CD4-positive, alpha-beta T cell treated with Interleukin-21 for 1 hour (primary cell): ENCODE measurements at regions not wholly inside any gene's neighbourhood (a gene's known extent, or its start where the extent isn't known, plus 50 kb on each side); places are given as distances from the start of the nearest gene placed in this dataset.

Experiments used
- DNase-seq: peaks from one replicate; pipeline ENCODE4 v3.0.0-alpha.2; 2020

DNA sequence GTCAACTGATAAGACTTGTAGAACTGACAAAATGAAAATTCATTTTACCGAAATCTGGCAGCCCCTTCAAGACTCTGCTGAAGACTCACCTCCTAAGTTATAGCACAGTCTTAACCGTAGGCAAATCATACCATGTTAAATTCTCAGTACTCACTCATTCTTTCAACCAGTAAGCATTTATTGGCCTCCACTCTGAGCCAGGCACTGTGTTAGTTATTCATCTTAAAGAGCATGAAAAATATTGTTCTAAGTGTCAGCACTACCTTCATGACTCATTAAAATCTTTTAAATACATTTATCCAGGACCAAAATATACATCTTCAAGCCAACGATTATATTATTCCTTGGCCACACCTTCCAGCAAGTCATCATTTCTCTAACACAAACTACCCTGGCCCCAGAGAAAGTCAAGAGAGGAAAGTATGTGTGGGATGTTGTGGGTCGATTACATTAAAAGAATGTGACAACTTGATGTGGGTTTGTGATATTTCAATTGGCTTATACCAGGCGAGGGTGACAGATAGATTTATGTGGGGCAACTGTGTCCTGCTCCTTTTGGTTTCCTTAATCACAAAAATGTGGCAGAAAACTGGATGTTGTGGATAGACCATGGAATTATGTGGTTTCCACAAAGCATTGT is 55.0 kb downstream of the TMEM30B start:
- no peak for DNase-seq

DNA sequence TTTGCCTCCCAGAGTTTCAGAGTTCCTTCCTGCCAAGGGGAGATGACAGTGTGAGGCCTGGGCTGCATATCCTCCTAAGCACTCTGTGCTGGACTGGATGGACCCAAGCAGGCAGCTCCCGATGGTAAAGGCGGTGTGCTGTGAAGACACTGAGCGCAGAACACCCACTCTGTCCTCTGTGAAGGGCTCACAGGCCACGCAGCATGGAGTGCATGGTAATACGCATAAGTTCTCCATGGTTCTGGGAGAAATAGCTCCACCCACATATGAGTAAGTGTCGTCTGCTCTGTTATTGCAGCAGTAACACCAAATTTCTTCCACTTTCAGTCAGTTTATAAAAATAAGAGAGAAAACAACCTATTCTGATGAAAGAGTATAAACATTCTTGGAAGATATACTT is 55.8 kb downstream of the TMEM30B start:
- DNase-seq = no peak

DNA sequence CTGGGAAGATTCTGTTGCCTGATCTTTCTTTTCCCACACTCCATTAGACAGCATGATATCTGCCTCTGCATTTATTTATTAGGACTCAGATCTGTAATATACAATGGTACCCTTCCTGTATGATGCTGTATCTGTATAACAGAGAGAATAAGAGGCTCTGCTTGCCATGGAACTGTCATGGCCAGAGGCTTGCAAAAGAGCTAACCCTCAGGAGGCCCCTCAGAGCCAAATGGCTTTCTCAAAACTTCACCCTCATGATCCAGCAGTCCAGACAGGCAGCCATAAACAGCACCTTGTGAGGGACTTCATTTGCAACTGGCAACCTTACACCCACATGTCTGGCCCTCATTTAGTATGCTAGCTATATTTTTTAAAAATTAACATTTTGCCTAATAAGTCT is 57.6 kb downstream of the TMEM30B start:
- no peak for DNase-seq

DNA sequence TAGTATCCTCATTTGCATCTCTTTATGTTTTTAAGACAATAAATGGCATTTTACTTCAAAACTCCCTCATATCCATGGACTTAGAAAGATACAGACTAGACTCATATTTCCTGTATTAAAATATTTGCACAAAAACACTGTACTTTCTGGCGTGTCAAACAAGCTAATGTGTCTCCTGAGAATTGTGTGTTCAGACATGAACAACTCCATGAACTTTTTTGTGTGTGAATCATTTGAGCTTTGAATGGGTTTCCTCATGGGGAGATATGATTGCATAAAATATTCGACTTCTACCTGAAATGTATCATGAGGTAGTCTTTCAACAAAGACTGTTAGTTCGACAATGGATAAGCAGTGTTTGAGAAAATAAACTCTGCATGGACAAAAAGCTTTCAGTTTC is 58.8 kb downstream of the TMEM30B start:
- no peak for DNase-seq

DNA sequence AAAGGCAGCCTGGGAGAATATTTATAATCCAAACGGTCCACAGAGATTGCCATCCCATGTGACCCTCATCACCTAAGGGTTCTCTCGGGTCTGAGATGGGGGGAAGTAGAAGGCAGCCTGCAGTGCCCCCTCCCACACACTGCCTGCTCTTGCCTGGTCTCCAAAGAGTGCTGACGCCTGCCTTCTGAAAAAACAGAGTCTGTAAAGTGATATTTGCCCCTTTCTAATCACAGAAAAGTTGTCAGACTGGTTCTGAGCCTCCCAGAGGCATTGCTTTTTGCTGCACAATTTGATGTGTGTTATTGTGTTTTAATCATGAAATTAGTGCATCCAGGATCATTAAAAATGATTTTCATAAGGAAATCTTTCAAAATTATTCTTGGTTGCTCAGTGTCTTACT is 59.2 kb downstream of the TMEM30B start:
- DNase-seq = no peak

DNA sequence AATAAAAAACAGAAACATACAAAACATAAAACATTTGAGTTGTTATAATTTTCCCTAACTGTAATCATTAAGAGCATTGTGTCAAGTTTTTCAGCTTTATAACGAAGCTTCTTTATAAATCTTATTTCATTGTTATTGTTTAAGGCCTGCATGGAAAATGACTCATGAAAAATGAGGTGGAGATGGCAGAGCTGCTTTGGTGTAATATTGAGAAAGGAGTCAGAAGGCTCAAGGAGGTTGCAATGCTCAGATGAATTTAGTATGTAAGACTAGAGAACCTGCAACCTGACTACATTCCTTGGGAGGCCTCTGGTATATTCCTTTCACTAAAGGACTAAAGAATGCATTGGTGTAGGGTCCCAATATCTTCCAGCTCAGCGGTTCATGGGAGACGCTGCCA is 61.5 kb downstream of the TMEM30B start:
- DNase-seq = no peak

DNA sequence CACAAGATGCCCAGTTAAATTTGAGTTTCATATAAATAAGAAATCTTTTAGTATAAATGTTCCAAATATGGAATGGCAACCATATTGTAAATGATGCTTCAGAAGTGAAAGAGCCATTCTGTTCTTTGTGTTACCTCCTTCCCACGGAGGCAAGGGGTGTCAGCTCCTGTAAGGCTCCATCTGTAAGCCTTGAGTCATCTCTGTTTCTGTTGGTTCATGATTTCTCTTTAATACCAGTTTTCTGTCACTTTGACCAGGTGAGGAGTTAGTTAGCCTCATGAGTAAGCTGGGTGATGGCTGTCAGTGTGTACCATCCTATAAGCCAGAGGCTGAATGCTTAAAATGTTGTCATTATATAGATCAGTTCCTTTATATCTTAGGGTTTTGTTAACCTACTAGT is 61.9 kb downstream of the TMEM30B start:
- no peak for DNase-seq

DNA sequence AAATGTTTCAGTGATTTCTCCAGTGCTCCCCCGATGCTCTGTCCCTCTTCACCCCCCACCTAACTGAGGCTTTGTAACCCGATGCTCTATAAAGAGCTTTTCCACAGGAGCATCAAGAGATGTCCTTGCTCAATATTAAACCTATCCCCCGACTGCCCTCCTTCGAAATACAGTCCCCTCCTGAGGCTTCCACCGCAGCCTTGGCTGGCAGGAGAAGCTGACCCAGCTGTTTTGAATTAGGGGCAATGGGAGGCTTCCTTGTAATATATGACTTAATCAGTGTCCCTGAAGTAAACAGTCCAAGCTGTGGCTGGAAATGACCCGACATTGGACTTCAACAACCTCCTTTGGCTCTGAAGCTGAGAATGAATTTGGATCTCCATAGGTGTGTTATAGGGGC is 62.4 kb downstream of the TMEM30B start:
- DNase-seq = no peak

DNA sequence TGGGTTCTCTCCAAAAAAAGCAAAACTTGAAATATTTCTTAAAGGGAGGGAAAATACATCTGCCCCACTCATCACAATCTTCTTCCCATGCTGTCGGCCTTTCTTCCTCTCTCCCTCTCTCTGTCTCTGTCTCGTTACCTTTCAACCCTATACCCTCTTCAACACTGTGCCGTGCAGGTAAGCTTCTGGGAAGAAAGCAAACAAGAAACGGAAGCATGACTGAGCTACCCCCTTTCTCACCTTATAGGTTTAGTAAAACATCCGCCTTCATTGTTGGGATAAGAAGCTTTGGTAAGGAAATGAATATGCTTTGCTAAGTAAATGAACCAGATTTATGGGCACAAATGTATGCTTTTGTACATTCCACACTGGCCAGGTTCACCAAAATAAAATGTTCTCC is 63.0 kb downstream of the TMEM30B start:
- DNase-seq = no peak

DNA sequence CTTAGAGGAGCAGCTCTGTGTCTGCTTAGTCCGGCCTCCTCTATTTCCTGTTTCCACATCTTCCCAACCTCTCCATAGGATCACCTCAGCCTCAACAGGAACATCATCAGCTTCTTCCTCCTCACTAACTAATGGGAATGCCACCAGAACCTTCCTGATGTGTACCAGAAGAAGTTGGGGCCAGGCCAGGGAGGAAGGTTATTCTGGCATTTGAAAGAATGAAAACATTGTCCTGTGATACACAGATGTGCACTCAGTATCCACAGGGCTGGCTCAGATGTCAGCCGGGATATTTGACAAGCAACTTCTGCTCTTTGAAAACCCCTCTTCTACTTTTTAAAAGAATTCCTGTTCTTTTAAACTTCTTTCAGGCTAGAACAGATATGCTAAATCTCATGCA is 63.6 kb downstream of the TMEM30B start:
- no peak for DNase-seq

DNA sequence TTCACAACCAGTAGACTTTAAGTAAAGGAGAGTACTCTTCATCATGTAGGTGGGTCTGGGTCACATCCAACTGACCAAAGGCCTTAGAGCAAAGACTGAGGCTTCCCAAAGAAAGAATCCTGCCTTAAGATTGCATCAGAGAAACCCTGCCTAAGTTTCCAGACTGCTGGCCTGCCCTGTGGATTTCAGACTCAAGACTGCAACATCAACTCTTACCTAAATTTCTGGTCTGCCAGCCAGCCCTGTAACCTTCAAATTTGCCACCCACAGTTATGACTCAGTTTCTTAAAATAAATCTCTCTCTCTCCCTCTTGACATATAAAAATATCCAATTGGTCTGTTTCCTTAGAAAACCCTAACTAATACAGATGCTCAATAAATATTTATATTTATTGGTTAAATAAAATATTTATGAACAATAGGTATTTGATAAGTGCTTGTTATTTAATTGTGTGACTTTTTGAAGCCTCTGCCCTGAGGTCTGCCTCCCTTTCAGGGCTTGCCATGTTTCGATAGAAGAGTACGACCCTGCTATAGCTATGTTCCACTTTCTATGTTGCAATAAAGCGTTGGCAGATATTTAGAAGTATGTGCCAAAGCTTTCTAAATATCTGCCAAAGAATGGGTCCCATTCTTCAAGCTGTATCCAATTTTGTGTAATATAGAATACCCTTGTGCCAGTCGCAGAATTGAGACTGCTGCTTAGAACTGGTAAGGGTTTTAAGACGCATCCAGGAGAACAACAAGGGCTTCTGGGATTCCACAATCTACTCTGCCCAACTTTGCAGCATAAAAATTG is 65.7 kb downstream of the TMEM30B start:
- no peak for DNase-seq

DNA sequence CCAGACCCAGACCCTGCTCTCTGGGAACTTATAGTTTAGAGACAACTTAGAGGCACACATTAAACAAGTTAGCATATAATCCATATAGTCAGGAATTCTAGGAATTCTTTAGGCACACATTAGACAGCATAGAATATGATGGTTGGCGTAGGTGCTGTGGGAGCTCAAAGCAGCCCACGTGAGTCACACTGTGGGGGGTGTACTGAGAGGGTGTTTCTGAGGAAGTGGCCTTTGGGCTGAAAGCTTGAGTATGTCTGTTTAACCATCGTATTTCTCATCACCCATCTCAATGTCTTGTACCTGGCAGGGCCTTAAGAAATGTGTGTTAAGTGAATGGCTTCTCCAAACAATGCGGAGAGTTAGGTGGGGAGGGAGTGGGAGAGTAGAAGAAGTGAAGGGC is 67.2 kb downstream of the TMEM30B start:
- no peak for DNase-seq

DNA sequence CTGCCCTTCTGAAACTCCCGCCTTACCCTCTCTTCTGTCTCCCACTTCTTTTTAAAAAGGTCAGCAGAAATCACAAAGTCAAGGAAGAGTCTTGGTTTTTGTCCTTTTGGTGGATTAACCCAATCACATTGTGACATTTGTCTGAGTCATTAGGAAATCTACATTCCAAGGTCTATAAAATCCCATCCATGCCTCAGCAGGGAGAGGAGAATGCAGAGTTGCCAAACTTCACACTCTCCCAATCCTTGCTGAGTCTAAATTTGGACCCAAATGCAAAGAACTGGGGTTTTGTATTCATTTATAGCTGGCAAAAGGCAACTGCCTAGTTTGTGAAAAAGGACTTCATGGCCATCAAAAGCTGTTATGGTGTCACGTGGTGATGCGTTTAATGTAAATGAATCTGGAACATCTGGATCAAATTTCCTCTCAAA is 67.9 kb downstream of the TMEM30B start:
- DNase-seq = no peak

DNA sequence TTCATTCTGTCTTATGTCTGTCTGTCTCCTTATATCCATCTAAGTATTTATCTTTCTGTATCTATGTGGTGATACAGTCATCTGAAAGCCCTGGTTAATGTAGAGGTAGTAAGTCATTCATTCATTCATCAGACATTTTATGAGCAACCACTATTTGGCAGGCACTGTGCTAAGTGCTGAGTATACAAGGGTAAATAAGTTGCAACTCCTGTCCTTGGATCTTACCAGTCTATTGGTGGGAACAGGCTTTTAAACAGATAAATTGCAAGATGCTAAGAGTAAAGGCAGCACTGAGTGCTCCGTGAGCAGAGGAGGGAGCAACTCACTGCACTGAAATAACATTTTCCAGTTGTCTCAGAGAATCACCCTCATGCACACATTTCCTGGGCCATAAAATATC is 68.6 kb downstream of the TMEM30B start:
- no peak for DNase-seq

DNA sequence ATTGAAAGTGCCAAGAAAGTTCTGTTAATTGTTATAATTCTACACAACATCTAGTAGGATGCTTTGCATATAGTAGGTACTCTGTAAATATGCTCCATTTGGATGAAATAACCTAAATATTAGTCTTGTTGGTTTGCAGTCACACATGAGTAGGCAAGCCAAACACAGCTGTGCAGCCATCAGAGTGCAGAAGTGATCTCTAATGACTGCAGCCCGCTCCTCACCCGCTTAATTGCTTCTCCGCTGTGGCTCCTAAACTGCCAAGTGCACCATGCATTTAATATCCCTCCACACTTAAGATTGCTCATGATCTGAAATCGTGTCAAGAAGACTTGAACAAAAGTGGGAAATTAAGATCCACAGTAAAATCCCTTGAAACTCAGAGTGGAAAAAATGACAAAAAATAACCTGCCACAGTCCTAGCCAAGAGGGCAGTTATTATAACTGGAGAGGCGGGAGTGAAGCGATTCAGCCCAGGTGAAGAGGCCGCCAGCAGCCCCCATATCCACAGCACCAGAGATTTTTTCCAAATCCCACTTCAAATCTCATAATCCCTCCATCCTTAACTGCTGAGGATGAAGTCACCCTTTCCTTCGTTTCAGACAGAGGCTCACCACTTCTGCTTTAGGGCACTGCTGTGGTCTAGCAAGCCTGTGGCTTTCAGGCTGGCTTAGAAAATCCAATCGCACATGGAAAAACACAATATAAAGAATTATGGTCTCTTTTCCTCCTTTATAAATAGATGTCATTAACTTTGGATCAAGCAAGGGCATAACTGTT is 69.5 kb downstream of the TMEM30B start:
- DNase-seq = no peak

DNA sequence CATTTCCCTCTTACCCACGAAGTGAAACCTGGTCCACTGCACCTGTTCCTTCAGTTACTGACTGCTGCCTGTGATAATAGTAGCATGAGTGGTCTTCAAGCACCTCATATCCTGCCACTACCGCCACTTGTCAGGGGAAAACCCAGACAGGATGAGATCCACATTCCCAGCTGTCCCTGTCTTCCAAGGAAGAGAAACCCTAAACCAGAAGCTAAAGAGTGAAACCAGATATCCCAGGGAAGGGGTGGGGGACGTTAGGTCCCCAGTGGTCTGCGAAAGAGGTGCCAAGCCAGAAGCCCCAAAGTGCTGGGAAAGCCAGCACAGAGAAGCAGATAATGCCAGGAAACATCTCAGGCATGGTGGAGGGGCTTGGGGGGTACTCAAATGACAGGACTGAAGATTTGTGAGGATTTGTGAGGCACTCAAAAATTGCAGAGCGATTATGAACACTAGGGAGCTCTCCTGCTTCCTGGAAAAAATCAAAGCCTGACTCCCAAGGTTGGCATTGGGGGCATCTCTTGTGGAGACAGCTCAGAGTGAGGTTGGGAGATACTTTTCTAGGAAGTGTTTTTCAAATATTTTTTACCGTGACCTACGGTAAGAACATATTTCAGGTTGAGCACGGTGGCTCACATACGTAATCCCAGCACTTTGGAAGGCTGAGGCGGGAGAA is 77.9 kb downstream of the TMEM30B start:
- DNase-seq = no peak

DNA sequence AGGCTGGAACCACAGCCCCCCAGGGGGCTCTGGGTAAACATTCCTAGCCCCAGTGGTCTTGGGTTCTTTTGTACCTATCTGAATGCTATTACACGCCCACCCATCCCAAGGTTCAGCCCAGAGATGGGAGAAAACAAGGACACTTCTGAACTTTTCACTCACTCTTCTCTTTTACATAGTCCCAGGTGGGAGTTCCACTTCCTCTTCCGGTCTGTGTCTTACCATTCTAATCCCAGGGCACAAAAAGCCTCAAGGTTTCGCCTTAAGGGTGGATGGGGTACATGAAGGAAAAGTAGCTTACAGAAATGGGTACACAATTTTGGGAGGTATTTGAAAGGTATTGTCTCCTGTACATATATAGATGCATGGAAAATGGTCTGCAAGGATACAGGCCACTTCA is 79.0 kb downstream of the TMEM30B start:
- no peak for DNase-seq

DNA sequence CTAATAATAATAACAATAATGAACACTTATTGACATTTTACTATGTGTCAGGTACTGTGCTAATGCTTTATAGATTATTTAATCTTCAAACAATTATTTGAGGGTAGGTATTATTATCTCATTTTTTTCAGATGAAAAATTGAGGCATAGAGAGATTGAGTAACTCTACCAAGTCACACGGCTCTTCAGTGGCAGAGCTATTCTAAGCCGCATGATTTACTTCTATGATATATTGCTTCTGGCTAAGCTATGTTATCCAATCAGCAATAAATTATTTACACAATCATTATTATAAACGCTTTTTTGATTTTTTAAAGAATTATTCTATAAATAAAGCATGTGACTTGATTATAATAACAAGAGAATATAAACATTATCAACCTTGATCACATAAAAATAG is 80.0 kb downstream of the TMEM30B start:
- DNase-seq = no peak

DNA sequence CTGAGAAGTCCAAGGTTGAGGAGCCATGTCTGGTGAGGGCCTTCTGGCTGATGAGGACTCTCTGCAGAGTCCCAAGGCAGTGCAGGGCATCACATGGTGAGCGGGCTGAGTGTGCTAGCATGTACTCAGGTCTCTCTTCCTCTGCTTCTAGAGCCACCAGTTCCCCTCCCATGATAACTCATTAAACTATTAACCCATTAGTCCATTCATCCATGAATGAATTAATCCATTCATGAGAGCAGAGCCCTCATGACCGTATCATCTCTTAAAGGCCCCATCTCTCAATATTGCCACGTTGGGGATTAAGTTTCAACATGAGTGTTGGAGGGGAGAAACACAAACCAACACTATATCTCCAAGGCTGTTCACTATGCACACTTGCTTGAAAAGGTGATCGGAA is 83.7 kb downstream of the TMEM30B start:
- no peak for DNase-seq

DNA sequence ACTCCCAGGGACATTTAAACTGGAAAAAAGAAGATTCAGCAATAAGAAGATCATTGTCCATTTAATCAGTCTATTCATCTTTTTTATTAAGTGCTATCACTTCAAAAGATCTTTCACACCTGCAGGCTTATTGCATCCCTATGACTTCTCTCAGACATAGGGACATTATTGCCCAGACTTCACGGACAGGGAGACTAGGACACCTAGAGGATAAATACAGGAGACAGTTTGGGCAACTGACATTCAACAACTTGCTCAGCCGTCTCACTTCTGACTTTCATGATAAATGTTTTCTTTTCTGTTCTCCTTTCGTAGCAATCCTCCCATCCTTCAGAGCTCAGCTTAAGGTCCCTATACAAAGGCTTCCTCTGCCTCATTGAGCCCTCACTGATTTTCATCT is 84.3 kb downstream of the TMEM30B start:
- DNase-seq = no peak

DNA sequence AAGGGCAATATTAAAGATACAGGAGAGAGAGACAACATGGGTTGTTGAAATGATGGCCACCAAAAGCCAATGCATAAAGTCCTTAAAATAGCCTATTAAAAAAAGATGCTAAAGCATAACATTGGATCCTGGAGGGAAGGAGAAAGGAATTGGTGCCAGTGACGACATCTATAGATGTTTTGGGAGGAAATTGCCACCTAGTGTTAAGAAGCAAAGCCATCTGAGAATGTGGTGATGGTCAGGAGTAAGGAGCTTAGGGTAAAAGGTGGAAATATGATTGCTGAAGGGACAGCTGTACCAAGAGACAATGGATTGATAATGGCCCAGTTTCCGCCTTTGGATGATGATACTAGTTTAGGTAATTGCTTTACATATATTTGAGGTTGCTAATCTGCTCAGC is 85.1 kb downstream of the TMEM30B start:
- no peak for DNase-seq

DNA sequence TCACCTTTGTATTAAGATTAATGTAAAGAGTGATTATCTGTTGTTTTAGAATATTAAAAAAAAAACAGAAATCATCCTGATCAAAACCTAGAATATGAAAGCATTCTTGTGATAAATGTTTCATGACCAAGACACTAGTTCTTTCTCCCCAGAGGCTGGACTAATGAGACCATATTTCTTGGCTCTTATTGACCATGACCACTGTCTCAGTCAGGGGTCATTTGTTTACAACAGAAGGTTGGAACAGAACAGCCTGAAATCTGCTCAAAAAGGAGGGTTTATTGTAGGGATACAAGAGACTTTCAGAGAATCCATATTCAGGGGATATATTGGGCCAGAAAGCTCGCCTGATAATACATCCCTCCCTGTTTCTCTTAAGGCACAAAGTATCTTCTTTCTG is 87.7 kb downstream of the TMEM30B start:
- no peak for DNase-seq

DNA sequence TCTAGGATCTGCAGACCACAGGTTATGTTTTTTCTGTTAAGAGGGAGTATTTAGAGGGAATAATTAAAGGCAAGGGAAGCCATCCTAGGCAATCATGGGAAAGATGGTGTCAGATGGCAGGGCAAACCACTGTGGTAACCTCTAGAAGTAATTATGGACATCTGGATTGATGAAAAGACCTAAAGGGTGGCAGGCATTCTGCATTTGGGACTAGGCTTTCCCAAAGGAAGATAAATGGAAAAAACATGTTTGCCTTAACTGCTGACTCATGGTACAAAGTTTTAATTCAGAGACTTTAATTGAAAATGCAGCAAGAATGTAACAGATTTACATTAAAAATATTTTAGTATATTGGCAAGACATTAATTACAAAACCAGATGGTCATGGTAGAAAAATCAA is 88.1 kb downstream of the TMEM30B start:
- no peak for DNase-seq

DNA sequence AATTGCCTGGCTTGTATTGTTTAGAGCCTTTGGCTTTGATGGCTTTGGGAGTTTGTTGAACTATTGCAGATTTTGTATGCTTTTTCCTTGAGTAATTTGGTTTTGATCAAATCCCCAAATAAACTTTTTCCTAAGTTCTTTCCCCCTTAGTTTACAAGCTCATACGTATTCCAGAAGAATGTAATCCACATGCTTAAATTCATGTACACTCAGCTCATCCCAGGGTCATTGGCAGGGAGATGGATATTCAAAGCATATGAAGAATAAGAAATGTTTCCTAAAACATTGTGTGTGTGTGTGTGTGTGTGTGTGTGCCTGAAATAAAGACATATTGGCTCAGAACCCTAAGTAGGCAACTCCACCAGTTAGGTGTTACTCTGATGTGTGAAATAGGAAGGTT is 89.4 kb downstream of the TMEM30B start:
- DNase-seq = no peak
